DOHH2 (cell line): ENCODE measurements at regions not wholly inside any gene's neighbourhood (a gene's known extent, or its start where the extent isn't known, plus 50 kb on each side); places are given as distances from the start of the nearest gene placed in this dataset.

ENCODE experiments used
- H3F3A ChIP-seq: fragments of 200-600 bp; sonication (generic), shearing (Covaris generic); 2 replicates; pipeline ENCODE4 v1.6.0; 2016; ENCODE audit warnings: antibody characterized with exemption, mild to moderate bottlenecking; ENCODE audit not compliant: control insufficient read depth, insufficient read depth
- H3K27ac ChIP-seq: fragments of 200-600 bp; sonication (generic); 2 replicates; pipeline ENCODE4 v1.5.1; 2014; ENCODE audit warnings: low read depth, mild to moderate bottlenecking, low read length, moderate library complexity
- H3K27me3 ChIP-seq: fragments of 200-600 bp; sonication (generic); 2 replicates; pipeline ENCODE4 v1.6.1; 2014; ENCODE audit warnings: mild to moderate bottlenecking, low read length, mixed read lengths; ENCODE audit not compliant: control insufficient read depth
- H3K36me3 ChIP-seq: fragments of 200-600 bp; sonication (generic); 2 replicates; pipeline ENCODE4 v1.6.1; 2014; ENCODE audit warnings: mild to moderate bottlenecking, low read length, moderate library complexity, mixed read lengths; ENCODE audit not compliant: control insufficient read depth
- H3K4me1 ChIP-seq: fragments of 200-600 bp; sonication (generic); 2 replicates; pipeline ENCODE4 v1.6.1; 2014; ENCODE audit warnings: mild to moderate bottlenecking, low read length, mixed read lengths; ENCODE audit not compliant: control insufficient read depth
- H3K4me2 ChIP-seq: fragments of 200-600 bp; sonication (generic); 2 replicates; pipeline ENCODE4 v1.6.0; 2014; ENCODE audit warnings: mild to moderate bottlenecking, low read length, moderate library complexity
- H3K4me3 ChIP-seq: fragments of 200-600 bp; sonication (generic); 2 replicates; pipeline ENCODE4 v1.5.1; 2014; ENCODE audit warnings: mild to moderate bottlenecking, low read length, mixed read lengths
- H3K79me2 ChIP-seq: fragments of 200-600 bp; sonication (generic); 2 replicates; pipeline ENCODE4 v1.6.1; 2014; ENCODE audit warnings: mild to moderate bottlenecking, low read length, mixed read lengths; ENCODE audit not compliant: control insufficient read depth
- H3K9me2 ChIP-seq: fragments of 200-600 bp; sonication (generic); replicated peaks from 2 replicates; pipeline ENCODE4 v1.6.1; 2014; ENCODE audit warnings: mild to moderate bottlenecking, low read length, mixed read lengths; ENCODE audit not compliant: control insufficient read depth
- H3K9me3 ChIP-seq: fragments of 200-600 bp; sonication (generic); 2 replicates; pipeline ENCODE4 v1.6.1; 2014; ENCODE audit warnings: antibody characterized with exemption, low read length, mixed read lengths; ENCODE audit not compliant: control insufficient read depth, insufficient read depth
- H4K20me1 ChIP-seq: fragments of 200-600 bp; sonication (generic); 2 replicates; pipeline ENCODE4 v1.6.0; 2014; ENCODE audit warnings: low read depth, mild to moderate bottlenecking, antibody characterized with exemption, low read length, moderate library complexity; ENCODE audit not compliant: control insufficient read depth, insufficient read depth
- CTCF ChIP-seq: fragments of 200-600 bp; sonication (generic); IDR thresholded peaks from one replicate; pipeline ENCODE4 v1.5.1; 2014; ENCODE audit warnings: antibody characterized with exemption, mild to moderate bottlenecking, low read depth, low read length; ENCODE audit not compliant: poor library complexity, severe bottlenecking
- EZH2phosphoT487 ChIP-seq: fragments of 200-600 bp; sonication (generic); IDR thresholded peaks from 2 replicates; pipeline ENCODE4 v1.6.1; 2017; ENCODE audit warnings: borderline replicate concordance, mild to moderate bottlenecking, antibody characterized with exemption, low read length, moderate library complexity, mixed read lengths

GRCh38 chr5:126067404-126067803, 355.8 kb upstream of the GRAMD2B start:
- Histone ChIP-seq H3F3A (no peaks in the 10 kb centered on the region), H3K4me3 (no peak overlapping the region), H3K36me3 (no peaks in the 10 kb centered on the region), H3K79me2 (no peaks in the 10 kb centered on the region), H3K27ac (no peak overlapping the region), H4K20me1 (no peaks in the 10 kb centered on the region), H3K9me3 (no peaks in the 10 kb centered on the region; the same call in 1 of the 2 replicates), H3K27me3 (no peaks in the 10 kb centered on the region), H3K4me1 (no peaks in the 10 kb centered on the region), H3K4me2 (no peak overlapping the region), H3K9me2 (no peaks in the 10 kb centered on the region)
- TF ChIP-seq CTCF (no peak), EZH2phosphoT487 (no peak)

GRCh38 chr5:126069329-126069728, 353.9 kb upstream of the GRAMD2B start:
- H3K79me2 ChIP-seq, result no peaks in the 10 kb centered on the region

GRCh38 chr5:126070481-126070880, 352.7 kb upstream of the GRAMD2B start:
- no peaks in the 10 kb centered on the region for H3K9me3 ChIP-seq
- no peaks in the 10 kb centered on the region for H3K79me2 ChIP-seq
- H3F3A ChIP-seq, result no peaks in the 10 kb centered on the region
- H4K20me1 ChIP-seq, result no peaks in the 10 kb centered on the region
- no peaks in the 10 kb centered on the region for H3K4me1 ChIP-seq
- TF ChIP-seq EZH2phosphoT487, result no peak
- TF ChIP-seq CTCF, result no peak
- no peaks in the 10 kb centered on the region for H3K27me3 ChIP-seq
- no peak overlapping the region for H3K27ac ChIP-seq
- H3K36me3 ChIP-seq, result no peaks in the 10 kb centered on the region
- no peaks in the 10 kb centered on the region for H3K9me2 ChIP-seq
- H3K4me3 ChIP-seq, result no peak overlapping the region
- no peak overlapping the region for H3K4me2 ChIP-seq

More at GRCh38 chr5:126069329-126069728, 353.9 kb upstream of the GRAMD2B start:
- Histone ChIP-seq H3F3A (no peaks in the 10 kb centered on the region), H3K27ac (no peak overlapping the region), H3K4me3 (no peak overlapping the region), H3K4me2 (no peak overlapping the region), H3K27me3 (no peaks in the 10 kb centered on the region), H4K20me1 (no peaks in the 10 kb centered on the region), H3K9me2 (no peaks in the 10 kb centered on the region), H3K36me3 (no peaks in the 10 kb centered on the region), H3K4me1 (no peaks in the 10 kb centered on the region), H3K9me3 (no peaks in the 10 kb centered on the region; the same call in 1 of the 2 replicates)
- TF ChIP-seq EZH2phosphoT487 (no peak), CTCF (no peak)
